Tibial artery (tissue), 4 donors: ENCODE measurements at regions not wholly inside any gene's neighbourhood (a gene's known extent, or its start where the extent isn't known, plus 50 kb on each side); places are given as distances from the start of the nearest gene placed in this dataset.

Source experiments
- DNase-seq, 2 donors: peaks; one replicate each; pipeline ENCODE4 v3.0.0-alpha.2; 2019
- H3K27ac ChIP-seq, 2 donors: fragments of 200-600 bp; sonication (generic) in 1 of 2; 1 replicate in 1 of 2; 2 replicates in 1 of 2; pipeline ENCODE4 v1.5.1; 2018 to 2019; ENCODE audit warnings: mild to moderate bottlenecking in 1 of 2
- H3K27me3 ChIP-seq, 2 donors: fragments of 200-600 bp; sonication (generic) in 1 of 2; one replicate each; pipeline versions ENCODE4 v1.5.1 to v1.6.0; 2016 to 2019
- H3K36me3 ChIP-seq, 3 donors: fragments of 200-600 bp; sonication (generic) in 2 of 3; one replicate each; pipeline ENCODE4 v1.5.1; 2016 to 2019; ENCODE audit warnings: mild to moderate bottlenecking in 2 of 3
- H3K4me1 ChIP-seq, 4 donors: fragments of 200-600 bp; sonication (generic) in 2 of 4; 1 replicate in 3 of 4; 2 replicates in 1 of 4; pipeline ENCODE4 v1.5.1; 2016 to 2019
- H3K4me3 ChIP-seq, 2 donors: fragments of 200-600 bp; sonication (generic) in 1 of 2; 1 replicate in 1 of 2; 2 replicates in 1 of 2; pipeline ENCODE4 v1.5.1; 2018 to 2019; ENCODE audit warnings: mild to moderate bottlenecking in 2 of 2
- H3K9me3 ChIP-seq, 3 donors: fragments of 200-600 bp; sonication (generic) in 1 of 3; one replicate each; pipeline ENCODE4 v1.5.1; 2016 to 2019
- intact Hi-C: fragments of 100-400 bp; cut with DNase I; formaldehyde crosslinking; loops from one replicate; pipeline ENCODE4 v1.15.0; 2023; ENCODE audit warnings: low total_unique reads
- TF ChIP-seq, protein P1 (sequence below), 2 experiments: fragments of 200-600 bp in 1 of 2; fragments of 450-650 bp in 1 of 2; IDR thresholded peaks; one replicate each; pipeline ENCODE4 v1.5.1; 2017 to 2019; ENCODE audit warnings: antibody characterized with exemption in 2 of 2, mild to moderate bottlenecking in 1 of 2, moderate library complexity in 1 of 2

DNA sequence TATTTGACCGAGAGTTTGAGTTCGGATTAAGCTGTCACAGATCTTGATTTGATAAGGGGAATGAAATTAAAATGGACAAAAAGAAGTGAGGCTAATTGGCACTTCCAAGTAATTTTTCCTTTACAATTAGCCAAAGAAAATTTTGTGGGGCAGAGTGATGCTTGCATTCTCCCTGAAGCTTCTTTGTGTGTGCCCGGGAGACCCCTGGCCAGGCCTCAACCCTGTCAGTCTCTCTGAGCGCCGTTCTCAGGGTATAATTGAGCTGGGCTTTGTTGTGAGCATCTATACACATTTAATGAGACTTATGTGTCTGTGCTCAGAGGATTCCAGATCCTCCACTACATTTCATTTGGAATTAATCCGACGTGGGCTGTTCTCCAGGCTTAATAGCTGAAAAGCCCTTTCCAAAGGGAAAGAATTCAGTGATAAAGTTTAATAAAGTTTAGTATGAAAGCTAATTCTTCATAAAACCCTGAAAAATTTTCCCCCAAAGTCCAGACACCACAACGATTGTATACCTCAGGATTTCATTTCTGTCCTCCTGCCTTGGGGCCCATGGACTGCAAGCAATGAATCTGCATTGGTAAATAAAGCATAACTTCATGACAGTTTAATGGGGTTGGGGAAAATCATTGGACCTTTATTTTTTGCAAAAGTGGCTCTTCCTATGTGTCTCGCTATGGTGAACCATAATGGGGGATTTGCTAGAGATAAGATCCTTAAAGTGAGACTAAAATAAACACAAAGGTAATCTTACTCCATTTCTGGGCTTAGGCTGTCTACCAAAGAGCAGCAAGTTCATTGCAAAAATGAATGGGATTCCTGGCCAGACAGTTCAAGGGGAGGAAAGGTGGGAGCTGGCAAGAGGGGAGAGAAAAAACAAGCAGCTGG is 292.6 kb downstream of the C12orf75 start:
- intact Hi-C loops: no loop called here
- TF ChIP-seq, protein P1, sequence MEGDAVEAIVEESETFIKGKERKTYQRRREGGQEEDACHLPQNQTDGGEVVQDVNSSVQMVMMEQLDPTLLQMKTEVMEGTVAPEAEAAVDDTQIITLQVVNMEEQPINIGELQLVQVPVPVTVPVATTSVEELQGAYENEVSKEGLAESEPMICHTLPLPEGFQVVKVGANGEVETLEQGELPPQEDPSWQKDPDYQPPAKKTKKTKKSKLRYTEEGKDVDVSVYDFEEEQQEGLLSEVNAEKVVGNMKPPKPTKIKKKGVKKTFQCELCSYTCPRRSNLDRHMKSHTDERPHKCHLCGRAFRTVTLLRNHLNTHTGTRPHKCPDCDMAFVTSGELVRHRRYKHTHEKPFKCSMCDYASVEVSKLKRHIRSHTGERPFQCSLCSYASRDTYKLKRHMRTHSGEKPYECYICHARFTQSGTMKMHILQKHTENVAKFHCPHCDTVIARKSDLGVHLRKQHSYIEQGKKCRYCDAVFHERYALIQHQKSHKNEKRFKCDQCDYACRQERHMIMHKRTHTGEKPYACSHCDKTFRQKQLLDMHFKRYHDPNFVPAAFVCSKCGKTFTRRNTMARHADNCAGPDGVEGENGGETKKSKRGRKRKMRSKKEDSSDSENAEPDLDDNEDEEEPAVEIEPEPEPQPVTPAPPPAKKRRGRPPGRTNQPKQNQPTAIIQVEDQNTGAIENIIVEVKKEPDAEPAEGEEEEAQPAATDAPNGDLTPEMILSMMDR (IDR thresholded peaks at IDR 0.05): no peak
- DNase-seq: no peak

DNA sequence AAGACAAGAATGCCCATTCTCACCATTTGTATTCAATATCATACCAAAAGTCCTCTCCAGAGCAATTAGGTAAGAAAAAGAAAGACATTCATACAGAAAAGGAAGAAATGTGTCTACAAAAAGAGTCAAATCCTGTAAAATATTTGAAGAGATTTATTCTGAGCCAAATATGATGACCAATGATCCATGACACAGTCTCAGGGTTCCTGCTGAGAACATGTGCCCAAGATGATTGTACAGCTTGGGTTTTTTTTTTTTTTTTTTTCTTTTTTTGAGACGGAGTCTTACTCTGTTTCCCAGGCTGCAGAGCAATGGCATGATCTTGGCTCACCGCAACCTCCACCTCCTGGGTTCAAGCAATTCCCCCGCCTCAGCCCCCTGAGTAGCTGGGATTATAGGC is 296.2 kb downstream of the C12orf75 start:
- no peak overlapping the region for H3K4me3 ChIP-seq
- TF ChIP-seq, protein P1 (IDR thresholded peaks at IDR 0.05): no peak
- no peaks in the 10 kb centered on the region for H3K4me1 ChIP-seq
- no peaks in the 10 kb centered on the region for H3K36me3 ChIP-seq
- intact Hi-C loops: no loop called here
- H3K9me3 ChIP-seq: no peaks in the 10 kb centered on the region
- DNase-seq: no peak
- H3K27me3 ChIP-seq: no peaks in the 10 kb centered on the region
- no peak overlapping the region for H3K27ac ChIP-seq

More for the DNA sequence above, 292.6 kb downstream of the C12orf75 start:
- Histone ChIP-seq H3K27ac (no peak overlapping the region), H3K36me3 (no peaks in the 10 kb centered on the region), H3K4me3 (no peak overlapping the region), H3K4me1 (no peaks in the 10 kb centered on the region), H3K9me3 (no peaks in the 10 kb centered on the region), H3K27me3 (no peaks in the 10 kb centered on the region)

DNA sequence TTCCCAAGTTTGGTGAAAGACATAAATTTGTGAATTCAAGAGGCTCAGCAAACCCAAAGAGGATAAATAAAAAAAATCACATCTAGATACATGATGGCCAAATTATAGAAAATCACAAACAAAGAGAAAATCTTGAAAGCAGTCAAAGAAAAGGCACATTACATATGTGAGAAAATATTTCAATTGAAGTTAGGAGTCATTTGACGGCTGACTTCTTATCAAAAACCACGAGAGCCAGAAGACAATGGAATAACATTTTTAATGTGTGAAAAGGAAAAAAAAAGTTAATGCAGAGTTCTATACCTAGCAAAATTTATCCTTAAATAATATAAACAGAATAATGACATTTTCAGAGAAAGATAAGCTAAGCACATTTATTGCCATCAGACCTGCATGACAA is 307.0 kb downstream of the C12orf75 start:
- Histone ChIP-seq H3K4me1 (no peaks in the 10 kb centered on the region), H3K27me3 (no peaks in the 10 kb centered on the region), H3K36me3 (no peaks in the 10 kb centered on the region), H3K27ac (no peak overlapping the region), H3K4me3 (no peak overlapping the region), H3K9me3 (peaks cover 0 to 18% (median 11%) of the 10 kb centered on the region in 3 donors)
- DNase-seq: no peak
- intact Hi-C loops: no loop called here
- TF ChIP-seq, protein P1 (IDR thresholded peaks at IDR 0.05): no peak

DNA sequence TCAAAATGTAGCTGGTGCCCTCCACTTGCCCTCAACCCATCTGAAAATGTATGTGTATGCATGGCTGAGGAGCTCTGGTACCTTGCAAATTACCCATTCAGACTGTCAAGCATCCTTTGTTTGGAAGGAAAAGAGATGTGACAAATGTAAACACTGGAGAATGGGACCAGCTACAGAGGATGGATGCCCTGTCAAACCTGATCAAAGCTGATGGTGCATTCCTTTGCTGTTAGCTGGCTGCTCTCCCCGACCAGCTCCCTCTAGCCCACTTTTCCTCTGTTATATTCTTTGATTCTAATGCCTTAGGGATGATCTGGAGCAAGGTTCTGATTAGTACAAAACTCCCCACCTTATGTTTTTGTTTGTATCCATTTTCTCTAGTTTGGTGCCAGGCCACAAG is 310.3 kb downstream of the C12orf75 start:
- no peak for DNase-seq
- Histone ChIP-seq H3K27me3 (no peaks in the 10 kb centered on the region), H3K9me3 (peaks cover 0 to 18% (median 11%) of the 10 kb centered on the region in 3 donors), H3K4me1 (peaks cover 0 to 14% (median 3%) of the 10 kb centered on the region in 4 donors), H3K4me3 (no peak overlapping the region), H3K36me3 (no peaks in the 10 kb centered on the region), H3K27ac (no peak overlapping the region)
- TF ChIP-seq, protein P1 (IDR thresholded peaks at IDR 0.05): no peak
- intact Hi-C loops: no loop called here

DNA sequence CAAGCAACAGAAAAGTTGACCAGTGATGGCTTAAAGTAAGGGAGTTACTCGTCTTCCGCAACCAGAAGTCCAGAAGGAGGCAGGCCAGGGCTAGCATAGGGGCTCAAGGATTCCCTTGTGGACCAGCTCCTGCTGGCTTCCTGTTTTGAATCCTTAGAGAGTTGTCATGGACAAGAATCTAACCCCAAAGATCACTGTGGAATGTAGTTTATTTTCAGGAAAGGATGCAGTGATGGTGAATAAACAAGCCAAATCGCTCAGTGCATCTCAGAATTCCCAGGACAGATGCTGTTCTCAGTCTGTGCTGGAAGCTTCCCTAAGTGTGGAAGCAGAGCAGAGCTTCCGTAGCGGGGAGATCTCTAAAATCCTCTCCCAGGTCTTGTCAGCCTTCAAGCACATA is 311.3 kb downstream of the C12orf75 start:
- intact Hi-C loops: no loop called here
- no peaks in the 10 kb centered on the region for H3K27me3 ChIP-seq

More for the DNA sequence above, 311.3 kb downstream of the C12orf75 start:
- TF ChIP-seq, protein P1 (IDR thresholded peaks at IDR 0.05): no peak
- Histone ChIP-seq H3K4me3 (no peak overlapping the region), H3K9me3 (peaks cover 0 to 17% (median 6%) of the 10 kb centered on the region in 3 donors), H3K36me3 (no peaks in the 10 kb centered on the region), H3K27ac (no peak overlapping the region), H3K4me1 (peaks cover 0 to 14% (median 3%) of the 10 kb centered on the region in 4 donors)
- no peak for DNase-seq
